Fibroblast of skin of back (primary cell): ENCODE measurements at regions not wholly inside any gene's neighbourhood (a gene's known extent, or its start where the extent isn't known, plus 50 kb on each side); places are given as distances from the start of the nearest gene placed in this dataset.

Experiments used
- DNase-seq: peaks from one replicate; pipeline ENCODE4 v3.0.0-alpha.2; 2013

DNA sequence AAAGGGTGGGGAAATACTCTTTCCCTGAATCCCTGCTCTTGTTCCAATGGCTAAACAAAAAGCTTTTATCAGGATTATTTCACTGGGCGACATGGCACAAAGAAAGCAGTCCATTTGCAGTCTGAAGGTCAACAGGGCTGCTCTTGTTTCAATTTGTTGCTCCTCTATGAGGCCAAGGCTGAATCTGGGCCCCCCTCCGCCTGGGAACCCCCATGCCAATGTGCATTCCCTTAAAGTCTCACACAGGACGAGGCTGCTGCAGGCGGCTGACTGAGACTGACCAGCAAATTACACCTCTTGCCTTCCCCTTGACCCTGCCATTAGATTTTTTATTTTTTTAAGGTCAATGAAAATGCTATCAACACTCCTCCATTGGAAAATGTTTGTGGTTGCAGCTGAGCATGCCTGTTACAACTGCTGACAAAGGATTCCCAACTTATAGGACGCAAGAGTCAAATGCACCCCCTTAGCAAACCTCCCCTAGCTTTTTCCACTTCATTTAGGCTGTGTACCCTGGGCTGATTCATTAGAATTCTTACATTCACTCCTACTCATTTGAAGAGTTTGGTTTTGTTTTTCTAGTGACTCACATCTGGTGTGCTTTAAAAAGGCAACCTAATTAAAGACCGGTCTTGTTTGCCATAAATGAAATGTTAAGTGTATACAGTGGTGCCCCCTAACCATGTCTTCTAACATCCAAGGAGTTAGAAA lies 60.8 kb upstream of the ARHGEF3 start:
- peak; percentile 60 for DNase-seq

DNA sequence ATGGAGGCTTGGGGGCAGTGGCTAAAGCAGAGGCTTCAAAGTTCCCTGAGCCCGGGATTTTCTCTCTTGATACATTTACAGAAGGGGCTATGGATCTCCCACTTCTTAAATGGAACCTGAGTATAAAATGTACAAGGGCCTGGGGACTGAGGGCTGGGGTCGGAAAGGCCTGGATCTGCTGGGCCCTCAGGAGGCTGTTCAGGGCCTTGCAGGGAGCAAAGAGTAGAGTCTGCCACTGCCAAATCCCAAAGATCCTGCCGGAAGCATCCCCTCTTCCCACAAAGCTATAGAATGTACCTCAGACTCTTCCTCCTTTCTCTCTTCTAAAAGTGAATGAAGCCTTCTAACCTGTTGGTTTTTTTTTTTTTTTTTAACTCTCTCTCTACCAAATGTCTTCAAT lies 59.8 kb upstream of the ARHGEF3 start:
- no peak for DNase-seq

DNA sequence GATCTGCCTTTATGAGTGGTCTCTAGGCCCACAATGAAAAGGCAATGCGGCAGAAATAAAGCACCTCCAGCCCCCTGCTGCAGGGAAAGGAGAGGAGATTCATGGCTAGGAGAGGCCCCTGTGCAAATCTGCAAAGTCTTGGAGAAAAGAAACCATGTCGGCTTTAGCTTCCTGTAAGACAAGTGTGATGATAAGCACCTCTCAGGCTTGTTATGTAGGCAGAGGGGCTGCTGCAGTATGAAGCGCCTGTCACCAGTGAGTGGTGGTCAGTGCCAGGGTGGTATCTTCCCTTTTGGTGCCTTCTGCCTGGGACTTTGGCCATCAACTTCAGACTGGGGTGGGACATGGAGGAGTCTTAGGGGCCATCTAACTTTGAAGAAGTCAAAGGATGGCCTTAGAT lies 59.2 kb upstream of the ARHGEF3 start:
- no peak for DNase-seq

DNA sequence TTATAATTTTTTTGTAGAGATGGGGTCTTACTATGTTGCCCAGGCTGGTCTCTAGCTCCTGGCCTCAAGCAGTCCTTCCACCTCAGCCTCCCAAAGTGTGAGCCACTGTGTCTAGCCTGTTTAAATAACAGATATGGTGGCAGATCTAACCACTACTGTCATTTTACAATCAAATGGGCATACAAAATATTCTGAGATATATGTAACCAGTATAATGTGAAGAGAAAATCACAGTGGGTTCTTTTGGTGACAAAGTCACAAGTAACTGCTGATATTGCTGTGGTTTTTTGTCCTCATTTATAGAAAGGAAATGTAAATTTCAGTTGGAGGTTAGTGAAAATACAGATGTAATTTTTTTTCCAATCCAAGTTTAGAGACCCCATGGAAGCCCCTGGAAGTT lies 58.6 kb upstream of the ARHGEF3 start:
- no peak for DNase-seq

DNA sequence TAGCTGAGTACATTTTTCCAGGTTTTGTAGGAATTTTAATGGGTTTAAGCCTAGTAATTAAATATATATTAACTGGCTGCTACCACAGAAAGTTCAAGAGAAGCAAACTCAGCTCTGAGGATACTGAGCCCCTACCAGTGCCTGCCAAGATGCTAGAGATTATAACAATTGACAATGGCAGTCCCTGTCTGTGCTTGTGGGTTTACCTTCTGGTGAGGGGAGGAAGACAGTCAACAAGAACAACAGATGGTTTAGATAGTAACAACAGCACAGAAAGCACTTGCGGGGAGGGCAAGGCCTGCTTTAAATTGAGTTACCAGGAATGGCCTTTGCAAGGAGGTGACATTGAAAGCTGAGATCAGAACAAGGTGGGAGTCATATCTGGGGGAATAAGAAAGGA lies 56.6 kb upstream of the ARHGEF3 start:
- DNase-seq: no peak

DNA sequence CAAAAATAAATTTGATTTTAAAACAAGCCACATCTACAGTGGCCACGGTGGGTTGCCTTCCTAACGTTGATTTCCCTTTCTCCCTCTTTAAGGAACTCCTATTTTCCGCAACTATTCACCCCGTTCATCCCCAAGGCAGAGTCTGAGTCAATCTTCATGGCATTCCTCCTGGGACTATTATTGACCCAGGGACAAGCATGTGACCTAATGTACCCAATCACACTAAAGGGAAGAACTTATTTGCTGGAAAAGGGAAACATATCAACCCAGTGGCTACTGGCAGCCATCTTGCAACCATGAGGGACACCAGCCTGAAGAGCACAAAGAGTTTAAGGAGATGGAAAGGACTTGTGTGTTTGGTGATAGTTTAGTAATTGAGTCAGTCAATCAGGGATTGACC lies 55.4 kb upstream of the ARHGEF3 start:
- DNase-seq: no peak

DNA sequence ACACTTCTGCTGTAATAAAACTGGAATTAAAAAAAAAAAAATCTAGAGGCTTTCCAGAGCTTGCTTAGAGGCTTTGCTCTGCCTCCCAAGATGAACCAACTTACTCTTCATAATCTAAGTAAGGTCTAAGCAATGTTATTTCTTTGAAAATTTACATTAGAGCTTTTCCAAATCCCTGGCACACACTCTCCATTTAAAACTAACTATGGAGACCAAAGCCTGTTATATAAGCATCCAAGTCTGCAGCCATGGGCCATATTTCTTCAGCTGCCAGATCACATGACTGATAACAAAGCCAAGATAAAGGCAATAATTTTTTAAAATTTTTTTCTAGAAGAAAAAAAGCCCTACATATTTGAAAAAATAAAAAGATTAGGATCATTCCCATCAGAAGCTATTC lies 55.0 kb upstream of the ARHGEF3 start:
- DNase-seq: no peak

DNA sequence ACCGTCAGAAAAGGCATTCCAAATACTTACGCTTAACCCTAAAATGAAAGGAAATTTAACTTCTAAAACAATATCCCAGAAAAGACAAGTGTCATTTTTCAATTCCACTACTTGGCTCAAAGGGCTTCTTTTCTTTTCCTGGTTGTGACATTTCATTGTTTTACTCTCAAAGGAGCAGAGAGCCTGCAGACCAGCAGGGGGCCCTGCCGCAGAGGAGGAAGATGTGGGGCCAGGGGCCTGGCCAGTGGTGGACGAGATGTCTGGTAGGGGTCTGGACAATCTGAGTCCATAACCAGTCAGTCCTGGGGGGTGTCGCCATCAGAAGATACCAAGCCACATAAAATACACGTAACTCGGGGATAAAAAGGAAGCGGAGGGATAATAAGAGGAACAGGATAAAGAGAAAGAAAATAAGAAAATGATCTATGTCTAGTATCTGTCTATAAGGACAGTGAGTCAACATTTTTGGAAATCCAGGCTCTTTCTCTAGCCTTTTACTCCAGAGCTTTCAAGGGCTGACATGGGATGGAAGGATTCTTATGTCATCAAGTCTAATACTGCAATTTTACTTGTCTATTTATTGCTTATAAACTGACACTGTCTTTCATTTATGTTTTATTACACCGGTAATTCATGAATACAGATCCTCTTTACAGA lies 54.2 kb upstream of the ARHGEF3 start:
- DNase-seq: no peak

DNA sequence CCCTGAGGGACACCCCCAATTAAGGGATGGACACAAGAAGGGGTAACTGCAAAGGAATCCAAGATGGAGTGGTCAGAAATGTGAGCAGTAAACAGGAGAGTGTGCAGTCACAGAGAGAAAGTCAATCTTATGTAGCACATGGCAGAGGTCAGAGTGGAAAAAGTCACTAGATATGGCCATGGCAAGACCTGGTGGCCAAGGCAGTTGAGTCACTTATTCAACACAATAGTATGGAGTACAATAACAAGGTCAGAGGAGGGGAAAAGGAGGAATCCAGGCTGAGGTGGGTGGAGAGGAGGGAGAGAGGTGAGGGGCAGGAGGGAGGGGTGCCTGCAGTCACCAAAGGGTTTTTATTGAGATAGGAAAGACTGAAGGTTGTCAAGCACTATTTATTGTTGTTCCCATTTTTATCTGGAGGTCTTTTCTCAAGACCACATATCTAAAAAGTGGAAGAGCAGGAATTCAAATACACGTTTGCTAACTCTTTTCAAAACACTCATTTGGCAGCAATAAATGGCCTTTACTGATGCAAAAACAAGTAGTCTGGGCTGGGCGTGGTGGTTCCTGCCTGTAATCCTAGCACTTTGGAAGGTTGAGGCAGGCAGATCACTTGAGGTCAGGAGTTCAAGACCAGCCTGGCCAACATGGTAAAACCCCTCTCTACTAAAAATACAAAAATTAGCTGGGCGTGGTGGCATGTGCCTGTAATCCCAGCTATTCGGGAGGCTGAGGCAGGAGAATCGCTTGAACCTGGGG lies 53.3 kb upstream of the ARHGEF3 start:
- no peak for DNase-seq

DNA sequence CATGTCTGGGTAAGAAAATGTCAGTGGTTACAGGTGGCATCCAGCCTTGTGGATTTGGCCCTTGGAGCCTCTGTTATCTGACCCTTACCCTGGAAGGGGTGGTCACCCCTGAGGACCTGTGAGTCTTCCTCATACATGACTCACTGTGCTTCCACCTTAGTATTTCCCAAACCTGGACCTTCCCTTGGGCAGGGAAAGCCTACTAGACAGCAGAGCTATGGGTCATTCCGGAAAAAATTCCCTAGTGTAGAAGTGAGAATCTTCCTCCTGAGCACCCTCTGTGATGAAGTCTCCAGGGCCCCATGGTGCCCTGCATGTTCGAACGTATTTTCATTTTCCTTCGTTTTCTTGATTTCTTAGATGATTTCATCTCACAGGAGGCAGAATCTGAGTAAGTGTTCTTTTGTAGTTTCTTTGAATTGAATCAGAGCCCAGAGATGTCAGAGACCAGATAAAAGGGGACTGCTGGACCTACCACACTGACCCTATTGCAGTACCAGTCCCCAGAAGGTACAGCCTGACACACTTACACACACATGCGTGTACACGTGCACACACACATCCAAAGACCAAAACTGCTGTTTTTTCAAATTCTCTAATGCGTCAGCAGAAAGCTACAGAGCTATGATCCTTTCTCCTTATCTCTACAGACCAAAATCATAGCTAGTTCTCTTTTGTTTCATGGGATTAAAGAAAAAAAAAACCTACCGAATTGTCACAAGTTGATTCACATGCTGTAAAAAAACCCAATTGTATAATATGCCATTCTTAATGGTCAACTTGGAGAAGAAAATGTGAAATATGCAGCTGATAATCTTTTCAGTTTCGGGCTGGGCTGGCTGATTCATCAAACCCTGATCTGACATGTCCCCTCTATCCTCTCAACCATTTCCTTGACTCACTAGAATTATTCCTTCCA lies 50.5 kb upstream of the ARHGEF3 start:
- peak; percentile 60 for DNase-seq
